GM20000 (cell line): ENCODE measurements at regions not wholly inside any gene's neighbourhood (a gene's known extent, or its start where the extent isn't known, plus 50 kb on each side); places are given as distances from the start of the nearest gene placed in this dataset.

Experiments used
- DNase-seq: peaks from one replicate; pipeline ENCODE4 v3.0.0; 2012; ENCODE audit warnings: low spot score
- CTCF ChIP-seq: IDR thresholded peaks from 2 replicates; pipeline ENCODE4 v1.5.1; 2012; ENCODE audit warnings: mild to moderate bottlenecking, control low read depth; ENCODE audit errors: extremely low read depth, missing control alignments

- no peak for DNase-seq
- TF ChIP-seq CTCF = no peak
Measured at GRCh38 chr2:163436963-163437362, 298.8 kb downstream of the FIGN start.

- TF ChIP-seq CTCF = no peak
- DNase-seq = no peak
Measured at GRCh38 chr2:163428187-163428586, 307.6 kb downstream of the FIGN start.

GRCh38 chr2:163420604-163421003 is 315.2 kb downstream of the FIGN start:
- no peak for DNase-seq
- no peak for TF ChIP-seq CTCF

- TF ChIP-seq CTCF = no peak
- DNase-seq = no peak
Measured at GRCh38 chr2:163419000-163419830, 316.6 kb downstream of the FIGN start.

- DNase-seq = no peak
- no peak for TF ChIP-seq CTCF
Measured at GRCh38 chr2:163417596-163418337, 318.0 kb downstream of the FIGN start.

- no peak for DNase-seq
- no peak for TF ChIP-seq CTCF
Measured at GRCh38 chr2:163414121-163414520, 321.7 kb downstream of the FIGN start.

GRCh38 chr2:163407296-163407695 is 328.5 kb downstream of the FIGN start:
- no peak for DNase-seq
- TF ChIP-seq CTCF = no peak
